Gastrocnemius medialis (tissue), 4 donors: ENCODE measurements at regions not wholly inside any gene's neighbourhood (a gene's known extent, or its start where the extent isn't known, plus 50 kb on each side); places are given as distances from the start of the nearest gene placed in this dataset.

Source experiments
- POLR2A ChIP-seq, 2 donors: fragments of 450-650 bp; IDR thresholded peaks; one replicate each; pipeline ENCODE4 v1.6.1; 2017; ENCODE audit warnings: antibody characterized with exemption in 2 of 2, mild to moderate bottlenecking in 2 of 2, moderate library complexity in 2 of 2
- TF ChIP-seq, protein P1 (sequence below), 5 experiments: fragments of 450-650 bp in 3 of 5; fragments of 200-600 bp in 2 of 5; sonication (generic) in 2 of 5; IDR thresholded peaks in 4 of 5; conservative IDR thresholded peaks in 1 of 5; 1 replicate in 4 of 5; 2 replicates in 1 of 5; pipeline ENCODE4 v1.5.1; 2016 to 2019; ENCODE audit warnings: antibody characterized with exemption in 5 of 5, mild to moderate bottlenecking in 3 of 5, moderate library complexity in 3 of 5

GRCh38 chr9:28050941-28051340 lies 477.7 kb upstream of the C9orf72 start:
- no peak for TF ChIP-seq POLR2A (IDR thresholded peaks at IDR 0.05)
- TF ChIP-seq, protein P1, sequence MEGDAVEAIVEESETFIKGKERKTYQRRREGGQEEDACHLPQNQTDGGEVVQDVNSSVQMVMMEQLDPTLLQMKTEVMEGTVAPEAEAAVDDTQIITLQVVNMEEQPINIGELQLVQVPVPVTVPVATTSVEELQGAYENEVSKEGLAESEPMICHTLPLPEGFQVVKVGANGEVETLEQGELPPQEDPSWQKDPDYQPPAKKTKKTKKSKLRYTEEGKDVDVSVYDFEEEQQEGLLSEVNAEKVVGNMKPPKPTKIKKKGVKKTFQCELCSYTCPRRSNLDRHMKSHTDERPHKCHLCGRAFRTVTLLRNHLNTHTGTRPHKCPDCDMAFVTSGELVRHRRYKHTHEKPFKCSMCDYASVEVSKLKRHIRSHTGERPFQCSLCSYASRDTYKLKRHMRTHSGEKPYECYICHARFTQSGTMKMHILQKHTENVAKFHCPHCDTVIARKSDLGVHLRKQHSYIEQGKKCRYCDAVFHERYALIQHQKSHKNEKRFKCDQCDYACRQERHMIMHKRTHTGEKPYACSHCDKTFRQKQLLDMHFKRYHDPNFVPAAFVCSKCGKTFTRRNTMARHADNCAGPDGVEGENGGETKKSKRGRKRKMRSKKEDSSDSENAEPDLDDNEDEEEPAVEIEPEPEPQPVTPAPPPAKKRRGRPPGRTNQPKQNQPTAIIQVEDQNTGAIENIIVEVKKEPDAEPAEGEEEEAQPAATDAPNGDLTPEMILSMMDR (IDR thresholded peaks at IDR 0.05 in 4 of 5, conservative IDR thresholded peaks at IDR 0.05 in 1 of 5), result no peak
